GM12878 (cell line): ENCODE measurements at regions not wholly inside any gene's neighbourhood (a gene's known extent, or its start where the extent isn't known, plus 50 kb on each side); places are given as distances from the start of the nearest gene placed in this dataset.

Experiments used
- ATAC-seq: fragments of 200-7000 bp; cut with Tn5 transposase; 3 replicates; pipeline ENCODE4 v1.9.1; 2020; ENCODE audit warnings: mild to moderate bottlenecking, moderate library complexity
- BruUV-seq: library from RNA; stranded (reverse); fragments of 400-500 nt; replicated peaks from 2 replicates; lab custom pipeline; 2021; lab: Mats Ljungman, UMichigan
- CTCF ChIA-PET: fragments of 300-600 bp; sonication (Branson Sonifier 250); formaldehyde crosslinking; extraction: SDS; loops from one replicate; lab custom pipeline; 2021; ENCODE audit warnings: inconsistent platforms; lab: Yijun Ruan, JAX
- POLR2A ChIA-PET: fragments of 350-600 bp; formaldehyde crosslinking; extraction: SDS; loops from one replicate; lab custom pipeline; 2021; ENCODE audit warnings: inconsistent platforms; lab: Charles Lee
- RAD21 ChIA-PET: fragments of 300-600 bp; sonication (Branson Sonifier 250); formaldehyde crosslinking; loops from one replicate; lab custom pipeline; 2023; ENCODE audit warnings: antibody characterized with exemption; ENCODE audit not compliant: unreplicated experiment; lab: Charles Lee
- SMC1A ChIA-PET: fragments of 300-600 bp; sonication (Branson Sonifier 250); formaldehyde crosslinking; loops from one replicate; lab custom pipeline; 2023; ENCODE audit not compliant: unreplicated experiment, uncharacterized antibody; lab: Charles Lee
- DNase-seq: peaks from one replicate; pipeline ENCODE4 v3.0.0-alpha.2; 2011; ENCODE audit warnings: low read depth, low spot score
- FAIRE-seq: peaks from 3 replicates; lab custom pipeline; 2011; peaks lifted over from hg19 to GRCh38; lab: Jason Lieb, UNC
- H2AFZ ChIP-seq: 2 replicates; pipeline ENCODE4 v1.6.0; 2011; ENCODE audit warnings: low read depth, low read length, control low read depth; ENCODE audit not compliant: control insufficient read depth
- H3K27ac ChIP-seq: 2 replicates; pipeline ENCODE4 v1.5.1; 2011; ENCODE audit warnings: control low read depth; ENCODE audit not compliant: control insufficient read depth, insufficient read depth
- H3K27me3 ChIP-seq, 2 experiments: replicated peaks in 1 of 2; 2 replicates each; pipeline versions ENCODE4 v1.6.0 to v1.6.1; 2011; ENCODE audit warnings: low read length in 1 of 2; ENCODE audit not compliant: control insufficient read depth in 2 of 2, insufficient read depth in 2 of 2
- H3K36me3 ChIP-seq, 2 experiments: 2 replicates each; pipeline ENCODE4 v1.5.1; 2011; ENCODE audit warnings: low read length in 1 of 2; ENCODE audit not compliant: control insufficient read depth in 2 of 2, insufficient read depth in 2 of 2
- H3K4me1 ChIP-seq: 2 replicates; pipeline ENCODE4 v1.6.1; 2011; ENCODE audit warnings: mild to moderate bottlenecking, low read length, moderate library complexity, mixed read lengths; ENCODE audit not compliant: control insufficient read depth, insufficient read depth
- H3K4me2 ChIP-seq: 2 replicates; pipeline ENCODE4 v1.6.0; 2011; ENCODE audit warnings: control low read depth; ENCODE audit not compliant: control insufficient read depth, insufficient read depth
- H3K4me3 ChIP-seq: fragments of 200-600 bp; sonication (generic); 2 replicates; pipeline ENCODE4 v1.5.1; 2016
- H3K79me2 ChIP-seq: 2 replicates; pipeline ENCODE4 v1.6.0; 2011; ENCODE audit warnings: low read length; ENCODE audit not compliant: control insufficient read depth, insufficient read depth
- H3K9ac ChIP-seq: 2 replicates; pipeline ENCODE4 v1.8.0; 2011; ENCODE audit warnings: low read length, control low read depth, mixed read lengths; ENCODE audit not compliant: control insufficient read depth, insufficient read depth
- H3K9me3 ChIP-seq: replicated peaks from 3 replicates; pipeline ENCODE4 v1.5.1; 2011; ENCODE audit warnings: mild to moderate bottlenecking, low read length; ENCODE audit not compliant: control insufficient read depth, insufficient read depth
- H4K20me1 ChIP-seq: 2 replicates; pipeline ENCODE4 v1.6.0; 2011; ENCODE audit not compliant: control insufficient read depth, insufficient read depth
- CBX3 ChIP-seq: fragments of 200-600 bp; sonication (generic); IDR thresholded peaks from 2 replicates; pipeline ENCODE4 v1.6.1; 2016; ENCODE audit warnings: low read depth, borderline replicate concordance
- ESRRA ChIP-seq: IDR thresholded peaks from 2 replicates; pipeline ENCODE4 v1.6.1; 2012; ENCODE audit warnings: mild to moderate bottlenecking, low read length, improper control_type of control experiment
- FOS ChIP-seq: IDR thresholded peaks from 3 replicates; pipeline ENCODE4 v1.6.1; 2011; ENCODE audit warnings: borderline replicate concordance; ENCODE audit not compliant: insufficient read length; ENCODE audit errors: extremely low read depth
- GABPA ChIP-seq: IDR thresholded peaks from 2 replicates; pipeline ENCODE4 v1.6.1; 2014; ENCODE audit warnings: antibody characterized with exemption, low read depth, mild to moderate bottlenecking, inconsistent platforms
- IRF4 ChIP-seq: IDR thresholded peaks from 2 replicates; pipeline ENCODE4 v1.6.1; 2011; ENCODE audit warnings: low read depth, low read length
- MTA3 ChIP-seq: IDR thresholded peaks from 2 replicates; pipeline ENCODE4 v1.6.1; 2012; ENCODE audit warnings: low read length, inconsistent platforms, borderline replicate concordance
- MYB ChIP-seq: fragments of 150-350 bp; IDR thresholded peaks from 2 replicates; pipeline ENCODE4 v1.6.1; 2014; ENCODE audit warnings: mild to moderate bottlenecking, low read depth, low read length, borderline replicate concordance
- MYC ChIP-seq: IDR thresholded peaks from 2 replicates; pipeline ENCODE4 v1.6.1; 2011; ENCODE audit warnings: mild to moderate bottlenecking, low read length, moderate library complexity, inconsistent platforms; ENCODE audit not compliant: insufficient read depth, insufficient replicate concordance, insufficient read length, severe bottlenecking
- NR2C1 ChIP-seq: fragments of 450-650 bp; IDR thresholded peaks from 2 replicates; pipeline ENCODE4 v1.6.1; 2017; ENCODE audit warnings: antibody characterized with exemption, mild to moderate bottlenecking, moderate library complexity
- POLR2A ChIP-seq: IDR thresholded peaks from 2 replicates; pipeline ENCODE4 v1.6.1; 2011; ENCODE audit warnings: low read depth, mild to moderate bottlenecking, low read length
- RAD21 ChIP-seq: IDR thresholded peaks from 2 replicates; pipeline ENCODE4 v1.6.1; 2011; ENCODE audit warnings: mild to moderate bottlenecking, low read depth, low read length, moderate library complexity; ENCODE audit not compliant: insufficient read depth
- RUNX3 ChIP-seq: IDR thresholded peaks from 2 replicates; pipeline ENCODE4 v1.6.1; 2012; ENCODE audit warnings: low read length, inconsistent platforms
- USF1 ChIP-seq: IDR thresholded peaks from 2 replicates; pipeline ENCODE4 v1.6.1; 2011; ENCODE audit warnings: borderline replicate concordance, low read depth, mild to moderate bottlenecking, moderate library complexity, mixed read lengths, low read length; ENCODE audit not compliant: insufficient read depth; ENCODE audit errors: extremely low read length
- whole genome bisulfite sequencing: methylation state at CpG from one replicate; pipeline ENCODE4 v1.1.6; 2016; ENCODE audit warnings: low lambda C conversion rate; ENCODE audit not compliant: insufficient replicate concordance, insufficient coverage; ENCODE audit errors: missing lambda C conversion rate; 5-methylcytosine and 5-hydroxymethylcytosine counted together
- in situ Hi-C: fragments of 300-500 bp; cut with MboI; formaldehyde crosslinking; loops from 9 replicates; pipeline ENCODE4 v1.14.3; 2018; ENCODE audit warnings: mixed read lengths
- intact Hi-C: fragments of 100-400 bp; cut with micrococcal nuclease; formaldehyde crosslinking; loops from one replicate; pipeline ENCODE4 v1.14.2; 2022; ENCODE audit not compliant: unreplicated experiment
- TF ChIP-seq, protein P1 (sequence below): IDR thresholded peaks from 2 replicates; pipeline ENCODE4 v1.6.1; 2011; ENCODE audit warnings: borderline replicate concordance, low read depth, mild to moderate bottlenecking, moderate library complexity, low read length; ENCODE audit not compliant: insufficient read depth, poor library complexity, severe bottlenecking
- TF ChIP-seq, protein P2 (sequence below): fragments of 450-650 bp; IDR thresholded peaks from 2 replicates; pipeline ENCODE4 v1.6.1; 2017; ENCODE audit warnings: mild to moderate bottlenecking, low read depth, inconsistent platforms; ENCODE audit not compliant: poor library complexity, severe bottlenecking

- TF ChIP-seq, protein P1, sequence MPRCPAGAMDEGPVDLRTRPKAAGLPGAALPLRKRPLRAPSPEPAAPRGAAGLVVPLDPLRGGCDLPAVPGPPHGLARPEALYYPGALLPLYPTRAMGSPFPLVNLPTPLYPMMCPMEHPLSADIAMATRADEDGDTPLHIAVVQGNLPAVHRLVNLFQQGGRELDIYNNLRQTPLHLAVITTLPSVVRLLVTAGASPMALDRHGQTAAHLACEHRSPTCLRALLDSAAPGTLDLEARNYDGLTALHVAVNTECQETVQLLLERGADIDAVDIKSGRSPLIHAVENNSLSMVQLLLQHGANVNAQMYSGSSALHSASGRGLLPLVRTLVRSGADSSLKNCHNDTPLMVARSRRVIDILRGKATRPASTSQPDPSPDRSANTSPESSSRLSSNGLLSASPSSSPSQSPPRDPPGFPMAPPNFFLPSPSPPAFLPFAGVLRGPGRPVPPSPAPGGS = no peak
- TF ChIP-seq, protein P2, sequence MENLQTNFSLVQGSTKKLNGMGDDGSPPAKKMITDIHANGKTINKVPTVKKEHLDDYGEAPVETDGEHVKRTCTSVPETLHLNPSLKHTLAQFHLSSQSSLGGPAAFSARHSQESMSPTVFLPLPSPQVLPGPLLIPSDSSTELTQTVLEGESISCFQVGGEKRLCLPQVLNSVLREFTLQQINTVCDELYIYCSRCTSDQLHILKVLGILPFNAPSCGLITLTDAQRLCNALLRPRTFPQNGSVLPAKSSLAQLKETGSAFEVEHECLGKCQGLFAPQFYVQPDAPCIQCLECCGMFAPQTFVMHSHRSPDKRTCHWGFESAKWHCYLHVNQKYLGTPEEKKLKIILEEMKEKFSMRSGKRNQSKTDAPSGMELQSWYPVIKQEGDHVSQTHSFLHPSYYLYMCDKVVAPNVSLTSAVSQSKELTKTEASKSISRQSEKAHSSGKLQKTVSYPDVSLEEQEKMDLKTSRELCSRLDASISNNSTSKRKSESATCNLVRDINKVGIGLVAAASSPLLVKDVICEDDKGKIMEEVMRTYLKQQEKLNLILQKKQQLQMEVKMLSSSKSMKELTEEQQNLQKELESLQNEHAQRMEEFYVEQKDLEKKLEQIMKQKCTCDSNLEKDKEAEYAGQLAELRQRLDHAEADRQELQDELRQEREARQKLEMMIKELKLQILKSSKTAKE = no peak
- TF ChIP-seq MTA3 = no peak
- TF ChIP-seq POLR2A = no peak
- no peak for TF ChIP-seq IRF4
- TF ChIP-seq ESRRA = no peak
- TF ChIP-seq USF1 = no peak
- no peak for TF ChIP-seq RAD21
Observed at GRCh38 chr2:174654419-174654941, 56.9 kb upstream of the WIPF1 start (continued).

GRCh38 chr2:174648896-174649295 lies 51.3 kb upstream of the WIPF1 start:
- H3K36me3 ChIP-seq = no peaks in the 10 kb centered on the region
- TF ChIP-seq GABPA (no peak), RUNX3 (no peak), NR2C1 (no peak), MYB (no peak), MYC (no peak), CBX3 (no peak), FOS (no peak)
- TF ChIP-seq, all 136 proteins: peak for 0
- Histone ChIP-seq H3K4me3 (no peak overlapping the region), H3K27ac (no peak overlapping the region), H4K20me1 (no peaks in the 10 kb centered on the region), H3K9ac (no peak overlapping the region), H3K27me3 (no peaks in the 10 kb centered on the region), H3K9me3 (no peaks in the 10 kb centered on the region), H3K4me1 (no peaks in the 10 kb centered on the region), H3K4me2 (no peak overlapping the region), H3K79me2 (no peaks in the 10 kb centered on the region), H2AFZ (no peak overlapping the region)
- FAIRE-seq = no peak
- DNase-seq = no peak
- 48% methylated on average over 4 of the region's 4 CpGs for WGBS
- ChIA-PET SMC1A (no interaction called here), POLR2A (no interaction called here), CTCF (interaction anchor here (0.6 kb wide), 1 partner anchor 186 kb away, joined by 3 read pairs; no protein-coding TSS in a partner anchor), RAD21 (no interaction called here)
- in situ Hi-C loops (no loop called here), intact Hi-C loops (no loop called here)
- BruUV-seq = no TSS peak
- no peak for ATAC-seq
